Kidney (tissue), 13 donors: ENCODE measurements at regions not wholly inside any gene's neighbourhood (a gene's known extent, or its start where the extent isn't known, plus 50 kb on each side); places are given as distances from the start of the nearest gene placed in this dataset.
"Not testable (repeated sequence)": the region's sequence is repeated elsewhere in the genome, so short reads cannot be mapped to it uniquely, and the experiment has no call there.

ENCODE experiments used
- DNase-seq, 5 donors: peaks; one replicate each; pipeline ENCODE4 v3.0.0-alpha.2; 2013 to 2020
- FAIRE-seq: peaks from 2 replicates; lab custom pipeline; 2012; peaks lifted over from hg19 to GRCh38; lab: Jason Lieb, UNC
- H3K27ac ChIP-seq, 2 donors: one replicate each; pipeline ENCODE4 v1.7.0; 2013; ENCODE audit warnings: low read depth in 2 of 2, low read length in 2 of 2, inconsistent platforms in 1 of 2
- H3K27me3 ChIP-seq: one replicate; pipeline ENCODE4 v1.7.1; 2013; ENCODE audit warnings: low read length, inconsistent platforms; ENCODE audit not compliant: control insufficient read depth, insufficient read depth
- H3K36me3 ChIP-seq, 3 donors: one replicate each; pipeline versions ENCODE4 v1.7.0 to v1.7.1; 2013; ENCODE audit warnings: low read length in 3 of 3, control low read depth in 1 of 3, inconsistent platforms in 1 of 3; ENCODE audit not compliant: insufficient read depth in 3 of 3, control insufficient read depth in 2 of 3
- H3K4me1 ChIP-seq, 3 donors: one replicate each; pipeline versions ENCODE4 v1.7.0 to v1.7.1; 2013; ENCODE audit warnings: low read length in 3 of 3, inconsistent platforms in 1 of 3, low read depth in 1 of 3; ENCODE audit not compliant: control insufficient read depth in 2 of 3, insufficient read depth in 2 of 3
- H3K4me3 ChIP-seq, 3 donors: one replicate each; pipeline versions ENCODE4 v1.7.0 to v1.8.1; 2013; ENCODE audit warnings: low read length in 3 of 3, control low read depth in 1 of 3, inconsistent platforms in 1 of 3
- H3K9ac ChIP-seq, 3 donors: one replicate each; pipeline versions ENCODE4 v1.7.0 to v1.7.1; 2013; ENCODE audit warnings: low read length in 3 of 3, control low read depth in 1 of 3, inconsistent platforms in 1 of 3
- H3K9me3 ChIP-seq, 3 donors: one replicate each; pipeline versions ENCODE4 v1.7.0 to v1.7.1; 2013; ENCODE audit warnings: low read length in 3 of 3, control low read depth in 1 of 3, inconsistent platforms in 1 of 3; ENCODE audit not compliant: control insufficient read depth in 2 of 3, insufficient read depth in 1 of 3
- CTCF ChIP-seq: IDR thresholded peaks from 3 replicates; pipeline ENCODE4 v1.5.1; 2012; ENCODE audit warnings: mild to moderate bottlenecking, moderate library complexity, borderline replicate concordance; ENCODE audit not compliant: insufficient read depth; ENCODE audit errors: extremely low read depth
- intact Hi-C: fragments of 100-400 bp; cut with DNase I; formaldehyde crosslinking; loops from one replicate; pipeline ENCODE4 v1.11.1; 2022
- donor health status: control.
- donor health status: control.
- donor health status: control.
- donor health status: control.
- donor health status: control.
- donor health status: DM: yes; HTN: yes; CAD: no.
- donor health status: Normal renal cell carcinoma (clear cell type).

DNA sequence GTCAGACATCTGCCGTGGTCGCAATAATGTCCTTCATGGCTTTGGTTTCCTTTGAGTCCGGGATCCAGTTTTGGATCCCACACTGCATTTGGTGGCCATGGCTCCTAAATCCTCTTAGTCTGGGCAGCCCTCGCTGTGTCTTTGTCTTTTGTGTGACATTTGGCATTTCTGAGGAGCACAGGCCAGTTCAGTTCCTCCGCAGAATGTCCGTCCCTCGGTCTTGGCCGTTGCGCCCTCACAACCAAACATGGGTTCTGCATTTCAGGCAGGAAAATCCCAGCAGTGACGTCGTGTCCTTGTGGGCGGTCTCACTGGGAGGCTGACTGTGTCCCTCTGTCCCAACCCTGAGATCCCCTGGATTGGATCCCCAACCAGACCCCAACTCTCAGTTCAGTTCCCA, 172.9 kb upstream of the PPP1R26 start:
- no peaks in the 10 kb centered on the region for H3K9me3 ChIP-seq
- no peak overlapping the region for H3K9ac ChIP-seq
- no peak for FAIRE-seq
- H3K27ac ChIP-seq = no peak overlapping the region
- H3K4me3 ChIP-seq = no peak overlapping the region
- no peaks in the 10 kb centered on the region for H3K4me1 ChIP-seq
- no peaks in the 10 kb centered on the region for H3K27me3 ChIP-seq
- TF ChIP-seq CTCF = no peak
- DNase-seq = peak in 2 of 5 donors; percentile 2 to 18
- intact Hi-C loops = no loop called here
- H3K36me3 ChIP-seq = no peaks in the 10 kb centered on the region

- Histone ChIP-seq H3K9ac (no peak overlapping the region), H3K36me3 (no peaks in the 10 kb centered on the region), H3K9me3 (peaks cover 0 to 5% (median 2%) of the 10 kb centered on the region in 3 donors), H3K4me1 (no peaks in the 10 kb centered on the region), H3K27me3 (no peaks in the 10 kb centered on the region), H3K27ac (no peak overlapping the region), H3K4me3 (no peak overlapping the region)
- intact Hi-C loops = no loop called here
- DNase-seq = peak in 1 of 5 donors; percentile 1
- no peak for TF ChIP-seq CTCF
- no peak for FAIRE-seq
Measured at GRCh38 chr9:135307300-135307699, 172.3 kb upstream of the PPP1R26 start.

GRCh38 chr9:135307919-135308318, 171.7 kb upstream of the PPP1R26 start:
- H3K36me3 ChIP-seq, H3K27me3 ChIP-seq, H3K4me3 ChIP-seq, H3K9ac ChIP-seq, intact Hi-C loops, H3K27ac ChIP-seq, H3K4me1 ChIP-seq, FAIRE-seq: not testable (repeated sequence)
- H3K9me3 ChIP-seq = peaks cover 0 to 10% (median 5%) of the 10 kb centered on the region in 3 donors
- DNase-seq = peak in 2 of 5 donors; percentile 11 to 22

GRCh38 chr9:135308821-135309762, 170.5 kb upstream of the PPP1R26 start:
- H3K4me1 ChIP-seq = no peaks in the 10 kb centered on the region
- no peaks in the 10 kb centered on the region for H3K27me3 ChIP-seq
- no peaks in the 10 kb centered on the region for H3K36me3 ChIP-seq
- intact Hi-C loops = no loop called here
- TF ChIP-seq CTCF = no peak
- H3K4me3 ChIP-seq = no peak overlapping the region
- peak in 2 of 5 donors; percentile 4 to 15 for DNase-seq
- H3K9me3 ChIP-seq = peaks cover 0 to 15% (median 8%) of the 10 kb centered on the region in 3 donors
- no peak overlapping the region for H3K27ac ChIP-seq
- no peak for FAIRE-seq
- no peak overlapping the region for H3K9ac ChIP-seq
